ENCODE measurements at regions not wholly inside any gene's neighbourhood (a gene's known extent, or its start where the extent isn't known, plus 50 kb on each side); places are given as distances from the start of the nearest gene placed in this dataset.
"Not testable (repeated sequence)": the region's sequence is repeated elsewhere in the genome, so short reads cannot be mapped to it uniquely, and the experiment has no call there.

GRCh38 chr5:152026328-152027024 is 101.8 kb upstream of the GLRA1 start:
- not testable (repeated sequence) for DNase-seq

GRCh38 chr5:152016421-152016820 is 91.8 kb upstream of the GLRA1 start:
- no peak for DNase-seq

- peak; percentile 0 to 67 (median 29) for DNase-seq
Observed at GRCh38 chr5:152007653-152008335, 83.1 kb upstream of the GLRA1 start.

- no peak for DNase-seq
Observed at GRCh38 chr5:152004095-152004494, 79.4 kb upstream of the GLRA1 start.

All from NCI-H1417 (cell line).